ENCODE measurements at regions not wholly inside any gene's neighbourhood (a gene's known extent, or its start where the extent isn't known, plus 50 kb on each side); places are given as distances from the start of the nearest gene placed in this dataset.

DNA sequence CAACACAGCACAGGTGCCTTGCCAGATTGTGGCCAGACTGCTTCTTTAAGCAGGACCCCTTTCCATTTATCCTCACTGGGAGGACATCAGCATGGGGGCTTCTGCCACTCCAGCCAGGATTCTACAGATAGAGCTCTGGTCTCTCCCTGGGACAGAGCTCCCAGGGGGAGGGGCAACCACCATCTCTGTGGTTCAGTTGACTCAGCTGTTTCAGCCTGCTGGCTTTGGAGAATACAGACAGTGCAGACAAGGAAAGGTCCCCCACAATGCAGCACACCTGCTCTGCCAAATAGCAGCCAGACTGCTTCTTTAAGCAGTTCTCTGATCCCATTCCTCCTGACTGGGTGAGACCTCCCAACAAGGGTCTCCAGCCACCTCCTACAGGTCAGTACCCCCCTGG, 132.8 kb downstream of the OR2K2 start:
- H3K4me3 ChIP-seq, result no peak overlapping the region
- TF ChIP-seq EZH2phosphoT487 (IDR thresholded peaks at IDR 0.05) (no peak), EZH2 (IDR thresholded peaks at IDR 0.05) (no peak)
- TF ChIP-seq, protein P1, sequence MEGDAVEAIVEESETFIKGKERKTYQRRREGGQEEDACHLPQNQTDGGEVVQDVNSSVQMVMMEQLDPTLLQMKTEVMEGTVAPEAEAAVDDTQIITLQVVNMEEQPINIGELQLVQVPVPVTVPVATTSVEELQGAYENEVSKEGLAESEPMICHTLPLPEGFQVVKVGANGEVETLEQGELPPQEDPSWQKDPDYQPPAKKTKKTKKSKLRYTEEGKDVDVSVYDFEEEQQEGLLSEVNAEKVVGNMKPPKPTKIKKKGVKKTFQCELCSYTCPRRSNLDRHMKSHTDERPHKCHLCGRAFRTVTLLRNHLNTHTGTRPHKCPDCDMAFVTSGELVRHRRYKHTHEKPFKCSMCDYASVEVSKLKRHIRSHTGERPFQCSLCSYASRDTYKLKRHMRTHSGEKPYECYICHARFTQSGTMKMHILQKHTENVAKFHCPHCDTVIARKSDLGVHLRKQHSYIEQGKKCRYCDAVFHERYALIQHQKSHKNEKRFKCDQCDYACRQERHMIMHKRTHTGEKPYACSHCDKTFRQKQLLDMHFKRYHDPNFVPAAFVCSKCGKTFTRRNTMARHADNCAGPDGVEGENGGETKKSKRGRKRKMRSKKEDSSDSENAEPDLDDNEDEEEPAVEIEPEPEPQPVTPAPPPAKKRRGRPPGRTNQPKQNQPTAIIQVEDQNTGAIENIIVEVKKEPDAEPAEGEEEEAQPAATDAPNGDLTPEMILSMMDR (IDR thresholded peaks at IDR 0.05), result no peak
- Mint-ChIP-seq H3K27me3 (ENCODE audit: insufficient read depth, low read depth) (peaks cover 3% of the 10 kb centered on the region), H3K36me3 (no peaks in the 10 kb centered on the region), H3K4me3 (no peak overlapping the region), H3K27ac (no peak overlapping the region), H3K4me1 (no peaks in the 10 kb centered on the region), H3K9me3 (peaks cover 12% of the 10 kb centered on the region)
- no peaks in the 10 kb centered on the region for H4K20me1 ChIP-seq (ENCODE audit: low read depth)
- H3K27me3 ChIP-seq, result no peaks in the 10 kb centered on the region
- no peak for DNase-seq (ENCODE audit: low spot score)
- H3K27ac ChIP-seq, result no peak overlapping the region
- H3K36me3 ChIP-seq, result no peaks in the 10 kb centered on the region
- H3K79me2 ChIP-seq (ENCODE audit: low read depth), result no peaks in the 10 kb centered on the region
- H3F3A ChIP-seq (ENCODE audit: low read depth), result no peaks in the 10 kb centered on the region
- H3K9ac ChIP-seq, result no peak overlapping the region
- H3K4me2 ChIP-seq, result no peak overlapping the region
- peak overlapping the region; percentile 50 for H2AFZ ChIP-seq (replicated peaks)
- H3K4me1 ChIP-seq, result peaks cover 5% of the 10 kb centered on the region
- no peaks in the 10 kb centered on the region for H3K9me3 ChIP-seq (ENCODE audit: low read depth)

DNA sequence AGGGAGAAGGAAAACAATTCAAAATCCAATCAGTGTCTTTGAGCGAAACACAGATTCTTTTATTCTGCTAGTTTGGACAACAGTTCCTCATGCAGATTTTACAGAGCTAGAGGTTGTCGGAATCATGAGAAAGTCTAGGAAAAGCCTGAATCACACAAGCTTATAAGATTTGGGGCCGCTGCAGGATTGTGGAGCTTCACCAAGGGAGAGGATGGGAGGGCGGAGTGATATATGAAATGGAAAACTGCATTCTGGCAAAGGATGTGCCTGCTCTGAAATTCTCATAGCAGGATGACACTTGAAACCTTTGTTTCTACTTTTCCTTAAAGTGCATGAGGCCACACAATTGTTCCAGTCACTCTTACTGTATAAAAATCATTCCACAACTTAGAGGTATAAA, 134.3 kb downstream of the OR2K2 start:
- TF ChIP-seq EZH2 (IDR thresholded peaks at IDR 0.05) (no peak), EZH2phosphoT487 (IDR thresholded peaks at IDR 0.05) (no peak)
- TF ChIP-seq, protein P1 (IDR thresholded peaks at IDR 0.05), result no peak
- Mint-ChIP-seq H3K4me1 (no peaks in the 10 kb centered on the region), H3K36me3 (no peaks in the 10 kb centered on the region), H3K9me3 (peaks cover 11% of the 10 kb centered on the region), H3K4me3 (no peak overlapping the region), H3K27me3 (ENCODE audit: insufficient read depth, low read depth) (peaks cover 3% of the 10 kb centered on the region), H3K27ac (no peak overlapping the region)
- H3K27ac ChIP-seq, result no peak overlapping the region
- no peak overlapping the region for H3K4me2 ChIP-seq
- no peaks in the 10 kb centered on the region for H3K79me2 ChIP-seq (ENCODE audit: low read depth)
- no peaks in the 10 kb centered on the region for H3K27me3 ChIP-seq
- H3K9me3 ChIP-seq (ENCODE audit: low read depth), result no peaks in the 10 kb centered on the region
- no peak overlapping the region for H3K9ac ChIP-seq
- H3F3A ChIP-seq (ENCODE audit: low read depth), result no peaks in the 10 kb centered on the region
- H3K4me1 ChIP-seq, result peaks cover 5% of the 10 kb centered on the region
- peak overlapping the region; percentile 73 for H2AFZ ChIP-seq (replicated peaks)
- no peak overlapping the region for H3K4me3 ChIP-seq
- DNase-seq (ENCODE audit: low spot score), result no peak
- H3K36me3 ChIP-seq, result no peaks in the 10 kb centered on the region
- H4K20me1 ChIP-seq (ENCODE audit: low read depth), result no peaks in the 10 kb centered on the region

DNA sequence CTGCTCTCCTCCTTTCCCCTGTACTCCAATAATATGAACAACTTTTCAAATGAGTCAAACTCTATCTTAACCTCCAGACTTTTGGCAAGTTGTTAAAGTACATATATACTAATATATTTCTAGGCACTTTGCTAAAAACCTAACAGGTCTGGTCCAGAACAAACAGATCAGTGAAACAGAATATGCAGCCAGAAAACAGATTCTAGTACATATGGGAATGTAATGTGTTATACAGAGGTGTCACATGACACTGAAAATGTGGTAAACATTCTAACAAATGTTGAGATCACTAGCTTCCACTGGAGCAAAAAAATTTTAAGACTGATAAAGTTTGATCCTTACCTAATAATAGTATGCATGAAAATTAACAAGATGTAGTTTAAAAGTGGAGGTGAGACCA, 136.9 kb downstream of the OR2K2 start:
- no peak for TF ChIP-seq EZH2 (IDR thresholded peaks at IDR 0.05)
- no peak for TF ChIP-seq EZH2phosphoT487 (IDR thresholded peaks at IDR 0.05)
- TF ChIP-seq, protein P1 (IDR thresholded peaks at IDR 0.05), result no peak
- H3K4me3 Mint-ChIP-seq, result no peak overlapping the region
- H3K9me3 ChIP-seq (ENCODE audit: low read depth), result no peaks in the 10 kb centered on the region

More for the DNA sequence above, 136.9 kb downstream of the OR2K2 start:
- no peak overlapping the region for H3K4me2 ChIP-seq
- H3K4me1 Mint-ChIP-seq, result no peaks in the 10 kb centered on the region
- H3K4me1 ChIP-seq, result peaks cover 5% of the 10 kb centered on the region
- H2AFZ ChIP-seq (replicated peaks), result no peak overlapping the region
- no peaks in the 10 kb centered on the region for H3K27me3 ChIP-seq
- no peaks in the 10 kb centered on the region for H3F3A ChIP-seq (ENCODE audit: low read depth)
- peaks cover 2% of the 10 kb centered on the region for H3K9me3 Mint-ChIP-seq
- no peaks in the 10 kb centered on the region for H4K20me1 ChIP-seq (ENCODE audit: low read depth)
- no peak overlapping the region for H3K9ac ChIP-seq
- H3K36me3 ChIP-seq, result no peaks in the 10 kb centered on the region
- no peaks in the 10 kb centered on the region for H3K36me3 Mint-ChIP-seq
- H3K27ac ChIP-seq, result no peak overlapping the region
- DNase-seq (ENCODE audit: low spot score), result no peak
- peaks cover 3% of the 10 kb centered on the region for H3K27me3 Mint-ChIP-seq (ENCODE audit: insufficient read depth, low read depth)
- H3K4me3 ChIP-seq, result no peak overlapping the region
- H3K27ac Mint-ChIP-seq, result no peak overlapping the region
- no peaks in the 10 kb centered on the region for H3K79me2 ChIP-seq (ENCODE audit: low read depth)

All from neural progenitor cell (in vitro differentiated cells).